HG03565 (cell line): ENCODE measurements at regions not wholly inside any gene's neighbourhood (a gene's known extent, or its start where the extent isn't known, plus 50 kb on each side); places are given as distances from the start of the nearest gene placed in this dataset.
"Not testable (repeated sequence)": the region's sequence is repeated elsewhere in the genome, so short reads cannot be mapped to it uniquely, and the experiment has no call there.

ENCODE experiments used
- ATAC-seq: cut with Tn5 transposase; IDR thresholded peaks from one replicate; pipeline ENCODE4 v1.9.1; 2021; ENCODE audit warnings: mild to moderate bottlenecking, moderate library complexity; ENCODE audit not compliant: unreplicated experiment

GRCh38 chr20:4476903-4477500 lies 209.3 kb upstream of the PRNP start:
- no peak for ATAC-seq

- no peak for ATAC-seq
Observed at GRCh38 chr20:4472906-4473305, 213.3 kb upstream of the PRNP start.

DNA sequence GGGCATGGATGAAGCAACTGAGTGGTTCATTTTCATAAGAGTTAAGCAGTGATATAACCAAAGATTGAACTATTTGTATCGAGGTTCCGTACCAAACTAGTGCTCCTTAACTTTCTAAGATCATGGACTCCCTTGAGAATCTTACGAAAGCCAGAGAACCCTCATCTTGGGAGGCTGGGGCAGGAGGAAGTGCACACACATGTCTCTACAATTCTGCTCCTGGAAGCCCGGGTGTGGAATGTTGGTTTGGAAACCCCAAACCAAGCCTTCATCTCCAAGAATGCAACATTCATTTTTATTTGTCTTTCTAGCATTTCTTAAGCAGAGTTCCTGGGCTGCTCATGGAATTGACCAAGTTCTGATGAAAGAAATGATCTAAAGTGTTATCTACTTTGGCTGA lies 215.0 kb upstream of the PRNP start:
- no peak for ATAC-seq

DNA sequence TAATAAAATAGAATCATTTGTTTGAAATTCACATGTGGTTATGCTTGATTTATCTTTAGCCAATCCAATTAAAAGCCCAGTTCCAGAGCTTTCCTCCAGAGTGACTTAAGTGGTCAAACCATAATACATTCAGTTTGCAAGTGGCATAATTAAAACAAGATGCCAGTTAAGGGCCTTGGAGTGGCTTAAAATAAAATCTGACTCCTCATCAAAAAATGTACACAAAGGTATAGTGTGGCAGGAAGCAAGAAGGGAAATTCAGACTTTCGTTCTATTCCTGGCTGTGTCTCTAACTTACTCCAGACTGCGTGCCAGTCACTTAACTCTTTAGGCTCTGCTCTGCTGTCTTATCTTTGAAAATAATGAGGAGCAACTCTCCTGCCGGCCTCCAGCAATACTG lies 215.9 kb upstream of the PRNP start:
- ATAC-seq = no peak

GRCh38 chr20:4469910-4470309 lies 216.3 kb upstream of the PRNP start:
- no peak for ATAC-seq

GRCh38 chr20:4468114-4468513 lies 218.1 kb upstream of the PRNP start:
- ATAC-seq = no peak

DNA sequence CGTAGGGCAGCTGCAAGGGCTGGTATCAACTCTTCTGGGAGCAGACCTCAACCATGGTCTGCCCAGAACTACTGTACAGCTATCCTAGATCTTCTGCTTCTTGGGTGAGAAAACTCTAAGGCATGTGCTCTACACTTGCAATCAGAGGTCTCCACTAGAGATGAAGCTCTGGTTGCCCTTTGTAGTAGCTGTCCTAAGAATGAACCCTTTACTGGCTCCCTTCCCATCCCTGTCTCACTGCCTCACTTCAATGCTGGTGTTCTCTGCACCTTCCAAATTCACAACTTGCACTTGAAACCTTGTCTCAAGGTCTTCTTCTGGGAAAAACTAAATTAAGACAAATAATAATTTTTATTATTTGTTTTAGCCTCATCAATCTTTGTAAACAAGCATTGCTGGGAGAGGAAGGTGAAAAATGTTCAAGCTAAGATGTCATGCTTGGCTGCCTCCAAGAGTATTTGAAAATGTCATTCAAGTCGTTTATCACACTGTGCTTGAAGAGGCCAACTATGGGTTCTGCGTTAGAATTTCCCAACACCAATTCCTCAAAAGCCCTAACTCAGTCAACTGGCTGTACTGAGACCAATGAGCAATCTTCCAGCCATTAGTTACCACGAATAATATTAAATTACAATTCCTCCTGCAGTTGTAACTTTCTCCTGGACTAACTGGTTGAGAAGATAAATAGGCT lies 216.9 kb upstream of the ADRA1D start:
- ATAC-seq = no peak

DNA sequence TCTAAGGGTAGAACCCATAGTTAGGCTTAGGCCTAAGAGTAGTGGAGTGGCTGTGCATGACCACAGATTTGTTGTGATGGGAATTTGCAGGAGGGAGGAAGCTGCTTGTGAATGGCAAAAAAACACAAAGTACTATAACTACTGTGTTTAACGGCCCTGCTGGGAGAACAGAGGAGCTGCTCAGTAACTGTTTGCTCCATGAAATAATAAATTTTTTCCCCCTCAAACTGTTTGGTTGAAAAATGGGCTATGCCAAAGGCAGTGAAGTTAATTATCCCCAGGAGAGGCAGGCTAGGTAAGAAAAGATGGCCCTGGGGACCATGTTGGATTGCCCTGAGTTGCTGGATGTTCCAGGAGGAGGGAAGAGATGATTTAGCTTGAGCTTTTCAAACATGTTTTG lies 216.1 kb upstream of the ADRA1D start:
- no peak for ATAC-seq

DNA sequence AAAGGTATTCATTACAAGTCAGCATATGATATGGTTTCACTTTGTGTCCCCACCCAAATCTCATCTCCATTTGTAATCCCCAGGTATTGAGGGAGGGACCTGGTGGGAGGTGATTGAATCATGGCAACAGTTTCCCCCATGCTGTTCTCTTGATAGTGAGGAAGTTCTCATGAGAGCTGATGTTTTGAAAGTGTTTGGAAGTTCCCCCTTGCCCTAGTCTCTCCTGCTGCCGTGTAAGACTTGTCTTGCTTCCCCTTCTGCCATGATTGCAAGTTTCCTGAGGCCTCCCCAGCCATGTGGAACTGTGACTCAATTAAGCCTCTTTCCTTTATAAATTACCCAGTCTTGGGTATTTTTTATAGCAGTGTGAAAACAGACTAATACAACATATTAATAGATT lies 213.7 kb upstream of the ADRA1D start:
- not testable (repeated sequence) for ATAC-seq

GRCh38 chr20:4459081-4459480 lies 210.0 kb upstream of the ADRA1D start:
- no peak for ATAC-seq

DNA sequence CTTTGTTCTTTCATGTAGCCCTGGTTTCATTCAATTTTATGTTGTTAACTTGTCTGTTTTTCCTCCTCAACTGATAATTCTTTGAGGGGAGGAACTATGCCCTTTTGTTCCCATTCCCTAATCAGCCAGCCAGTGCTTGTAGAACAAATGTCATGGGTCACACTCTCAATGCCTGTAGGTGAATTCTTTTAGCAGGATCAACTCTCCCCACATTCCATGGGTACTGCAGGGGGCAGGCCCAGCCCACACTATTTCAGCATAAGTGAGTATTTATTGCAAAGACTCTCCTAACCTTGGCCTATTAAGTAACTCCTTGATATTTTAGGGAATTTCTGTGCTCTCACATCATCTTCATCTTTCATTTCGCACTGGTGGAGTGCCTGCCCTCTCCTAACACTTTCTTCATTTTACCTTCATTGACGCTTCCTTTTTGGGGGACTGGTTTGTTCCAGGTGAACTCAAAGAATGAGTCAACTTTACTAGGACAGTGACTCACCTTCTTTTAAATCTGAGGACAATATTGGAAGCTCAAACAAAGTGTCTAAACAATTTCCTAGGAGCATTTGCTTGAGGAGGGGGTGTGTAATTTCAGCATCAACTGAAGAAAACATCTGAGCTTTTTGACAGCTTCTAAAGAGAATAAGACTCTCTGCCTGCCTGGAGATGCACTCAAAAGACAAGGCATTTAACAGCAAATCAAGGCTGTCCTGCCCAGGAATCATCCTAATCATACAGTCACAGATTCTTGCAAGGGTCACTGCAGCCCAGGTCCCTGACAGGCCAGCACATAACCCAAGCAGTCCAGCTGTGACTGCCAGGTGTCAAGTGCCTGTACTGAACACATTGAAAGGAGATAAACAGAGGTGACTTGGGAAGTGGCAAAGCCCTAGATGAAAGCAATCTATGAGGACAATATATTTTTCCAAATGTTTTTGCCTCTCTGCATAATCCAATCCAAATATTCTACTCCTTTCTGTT lies 208.8 kb upstream of the ADRA1D start:
- ATAC-seq = no peak

DNA sequence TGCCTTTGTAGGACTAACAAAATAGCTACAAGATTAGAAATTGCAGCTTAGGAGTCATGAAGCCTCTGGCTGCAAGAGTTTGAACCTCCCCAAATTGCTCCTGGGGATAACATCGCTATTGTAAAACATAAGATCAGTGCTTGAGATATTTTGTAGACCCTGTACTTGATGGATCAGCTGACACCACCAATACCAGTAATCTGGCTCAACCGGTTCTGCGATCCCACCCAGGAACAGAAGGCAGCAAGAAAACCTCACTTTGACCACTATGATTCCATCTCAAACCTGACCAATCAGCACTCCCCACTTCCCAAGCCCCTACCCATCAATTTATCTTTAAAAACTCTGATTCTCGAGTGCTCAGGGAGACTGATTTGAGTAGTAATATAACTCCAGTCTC lies 206.9 kb upstream of the ADRA1D start:
- ATAC-seq = no peak

DNA sequence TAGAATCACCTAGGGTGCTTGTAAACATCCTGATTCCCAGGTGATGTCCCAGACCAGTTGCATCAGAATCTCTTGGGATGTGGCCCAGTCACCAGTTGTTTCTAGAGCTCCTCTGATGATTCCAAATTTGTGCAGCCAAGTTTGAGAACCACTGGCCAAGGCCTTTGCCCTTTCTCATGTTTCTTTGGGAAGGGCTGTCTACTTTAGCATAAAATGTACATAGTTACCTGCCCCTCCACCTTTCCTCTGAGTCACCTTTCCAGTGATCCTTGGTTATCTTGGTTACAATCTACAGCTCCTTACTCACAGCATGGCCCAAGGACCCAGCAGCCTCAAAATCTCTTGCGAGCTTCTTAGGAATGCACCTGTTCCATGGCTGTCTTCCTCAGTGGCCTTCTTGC lies 206.2 kb upstream of the ADRA1D start:
- no peak for ATAC-seq

- ATAC-seq = no peak
Observed at GRCh38 chr20:4454111-4454510, 205.0 kb upstream of the ADRA1D start.

DNA sequence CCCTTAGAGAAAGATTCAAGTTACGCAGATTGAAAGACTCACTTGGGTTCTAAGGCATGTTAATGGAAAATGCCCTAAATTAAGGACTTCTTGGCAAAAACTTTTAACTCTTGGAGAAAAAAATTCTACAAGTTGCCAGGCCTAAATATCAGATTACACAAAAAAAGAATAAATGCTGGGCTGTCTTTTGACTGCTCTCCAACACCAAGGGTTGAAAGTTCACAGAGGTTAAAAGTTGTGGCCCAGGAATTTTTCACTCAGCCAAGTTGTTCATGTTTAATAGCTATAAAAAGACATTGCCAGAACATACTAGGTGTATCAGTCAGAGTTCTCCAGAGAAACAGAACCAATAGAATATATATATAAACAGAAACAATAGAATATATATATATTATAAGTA lies 204.3 kb upstream of the ADRA1D start:
- no peak for ATAC-seq

DNA sequence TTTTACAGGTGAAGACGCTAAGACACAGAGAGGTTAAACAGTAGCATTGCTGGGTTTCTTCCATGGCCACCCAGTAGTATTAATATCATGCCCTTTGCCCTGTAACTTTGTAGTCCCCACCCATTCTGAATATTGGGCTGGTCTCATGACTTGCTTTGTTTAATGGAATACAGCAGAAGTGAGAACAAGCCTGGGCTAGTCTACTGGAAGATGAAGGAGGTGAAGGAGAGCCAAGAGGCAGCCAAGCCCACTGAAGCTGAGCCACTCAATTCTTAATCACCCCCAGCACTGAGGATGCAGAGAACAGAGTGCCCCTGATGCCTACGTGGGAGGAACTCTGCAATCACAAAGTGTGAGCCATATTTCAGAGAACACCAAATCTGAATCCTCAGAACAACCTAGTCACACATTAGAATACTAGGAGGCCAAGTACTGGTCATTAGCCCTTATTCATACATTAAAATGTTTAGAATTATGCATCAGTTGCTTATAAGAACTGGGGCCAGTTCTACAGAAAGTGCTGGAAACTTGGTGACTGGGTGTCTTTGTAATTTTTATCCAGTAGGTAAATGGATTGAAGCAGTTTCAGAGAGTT lies 202.5 kb upstream of the ADRA1D start:
- no peak for ATAC-seq

GRCh38 chr20:4449957-4450715 lies 201.0 kb upstream of the ADRA1D start:
- no peak for ATAC-seq

- ATAC-seq = no peak
Observed at GRCh38 chr20:4445784-4446183, 196.7 kb upstream of the ADRA1D start.

DNA sequence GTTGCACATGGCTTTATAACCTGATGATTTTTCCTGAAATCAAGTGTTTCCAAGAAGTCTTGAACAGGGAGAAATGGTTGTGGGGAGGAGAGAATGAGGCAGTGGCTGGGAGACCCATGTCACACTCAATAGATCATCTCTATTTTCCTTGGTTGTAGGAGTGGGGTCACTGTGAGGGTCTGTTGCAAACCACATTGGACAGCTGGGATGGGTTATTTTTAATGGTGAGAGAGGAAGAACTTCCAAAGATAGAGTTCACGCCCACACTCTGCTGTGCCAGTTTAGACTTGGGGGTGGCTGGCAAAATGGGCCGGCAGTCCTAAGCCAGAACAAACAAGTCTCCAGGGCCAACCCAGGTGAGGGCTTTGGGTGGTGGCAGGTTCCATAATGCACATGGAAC lies 196.2 kb upstream of the ADRA1D start:
- no peak for ATAC-seq

DNA sequence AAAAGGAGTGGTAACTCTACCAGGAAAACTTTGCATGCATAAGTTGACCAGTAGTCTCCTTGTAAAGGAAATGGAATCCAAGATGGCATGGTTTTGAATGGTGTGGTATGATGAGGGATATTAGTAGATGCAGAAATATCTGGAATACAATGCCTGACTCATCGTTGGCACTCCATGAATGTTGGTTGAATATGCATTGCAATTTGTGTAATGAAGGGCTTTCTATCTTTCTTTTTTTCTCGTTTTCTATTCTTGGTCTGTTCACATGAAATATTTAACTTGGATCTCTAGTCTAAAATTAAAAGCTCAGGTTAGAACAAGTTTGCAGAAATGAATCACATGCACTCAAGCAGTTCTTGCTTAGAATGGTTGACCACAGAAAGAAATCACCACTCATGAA lies 195.3 kb upstream of the ADRA1D start:
- no peak for ATAC-seq

GRCh38 chr20:4443016-4443415 lies 193.9 kb upstream of the ADRA1D start:
- no peak for ATAC-seq
